SK-N-MC (cell line): ENCODE measurements at regions not wholly inside any gene's neighbourhood (a gene's known extent, or its start where the extent isn't known, plus 50 kb on each side); places are given as distances from the start of the nearest gene placed in this dataset.
"Not testable (repeated sequence)": the region's sequence is repeated elsewhere in the genome, so short reads cannot be mapped to it uniquely, and the experiment has no call there.

Experiments used
- EZH2 ChIP-seq: fragments of 200-600 bp; sonication (generic); IDR thresholded peaks from one replicate; pipeline ENCODE4 v1.6.1; 2017; ENCODE audit warnings: antibody characterized with exemption
- FOXP2 ChIP-seq: optimal IDR thresholded peaks from 2 replicates; pipeline ENCODE3; 2011; ENCODE audit warnings: mild to moderate bottlenecking, moderate library complexity; ENCODE audit not compliant: insufficient read depth; ENCODE audit errors: extremely low read length, control extremely low read depth
- POLR2AphosphoS5 ChIP-seq: IDR thresholded peaks from 2 replicates; pipeline ENCODE4 v1.6.1; 2012; ENCODE audit warnings: mild to moderate bottlenecking, low read depth, low read length, borderline replicate concordance

DNA sequence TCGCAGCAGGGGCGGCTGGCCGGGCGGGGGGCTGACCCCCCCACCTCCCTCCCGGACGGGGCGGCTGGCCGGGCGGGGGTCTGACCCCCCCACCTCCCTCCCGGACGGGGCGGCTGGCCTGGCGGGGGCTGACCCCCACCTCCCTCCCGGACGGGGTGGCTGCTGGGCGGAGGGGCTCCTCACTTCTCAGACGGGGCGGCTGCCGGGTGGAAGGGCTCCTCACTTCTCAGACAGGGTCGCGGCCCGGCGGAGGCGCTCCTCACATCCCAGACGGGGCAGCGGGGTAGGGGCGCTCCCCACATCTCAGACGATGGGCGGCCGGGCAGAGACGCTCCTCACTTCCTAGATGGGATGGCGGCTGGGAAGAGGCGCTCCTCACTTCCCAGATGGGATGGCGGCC lies 260.2 kb upstream of the PTCHD4 start:
- not testable (repeated sequence) for TF ChIP-seq POLR2AphosphoS5, EZH2, FOXP2
